A673 (cell line): ENCODE measurements at regions not wholly inside any gene's neighbourhood (a gene's known extent, or its start where the extent isn't known, plus 50 kb on each side); places are given as distances from the start of the nearest gene placed in this dataset.

Source experiments
- BruUV-seq: library from RNA; stranded (reverse); fragments of 400-500 nt; replicated peaks from 2 replicates; lab custom pipeline; 2021; lab: Mats Ljungman, UMichigan
- CTCF ChIA-PET: fragments of 300-600 bp; sonication (Branson Sonifier 250); formaldehyde crosslinking; loops from one replicate; lab custom pipeline; 2022; ENCODE audit warnings: antibody characterized with exemption; lab: Charles Lee
- POLR2A ChIA-PET: fragments of 300-600 bp; sonication (Branson Sonifier 250); formaldehyde crosslinking; loops from one replicate; lab custom pipeline; 2022; ENCODE audit warnings: antibody characterized with exemption; ENCODE audit not compliant: low non-redundant PET; lab: Charles Lee
- DNase-seq: peaks from one replicate; pipeline ENCODE4 v3.0.0-alpha.2; 2015; ENCODE audit warnings: low spot score
- H3K27ac ChIP-seq: fragments of 200-600 bp; sonication (generic); 2 replicates; pipeline ENCODE4 v1.5.1; 2016; ENCODE audit warnings: mixed run types, low read depth, mild to moderate bottlenecking, mixed read lengths, antibody characterized with exemption, low read length; ENCODE audit not compliant: poor library complexity, severe bottlenecking
- H3K27me3 ChIP-seq: fragments of 200-600 bp; sonication (generic); replicated peaks from 2 replicates; pipeline ENCODE4 v1.6.1; 2017; ENCODE audit warnings: mixed run types, low read depth, mild to moderate bottlenecking, mixed read lengths, antibody characterized with exemption, low read length; ENCODE audit not compliant: insufficient read depth, poor library complexity
- H3K36me3 ChIP-seq: fragments of 200-600 bp; sonication (generic); 2 replicates; pipeline ENCODE4 v1.6.1; 2016; ENCODE audit warnings: mixed run types, mild to moderate bottlenecking, mixed read lengths, antibody characterized with exemption, low read length; ENCODE audit not compliant: insufficient read depth, poor library complexity, severe bottlenecking
- H3K4me1 ChIP-seq: fragments of 200-600 bp; sonication (generic); 2 replicates; pipeline ENCODE4 v1.6.1; 2017; ENCODE audit warnings: mixed run types, mild to moderate bottlenecking, mixed read lengths, antibody characterized with exemption, low read length; ENCODE audit not compliant: insufficient read depth, poor library complexity, severe bottlenecking
- H3K4me3 ChIP-seq: fragments of 200-600 bp; sonication (generic); 2 replicates; pipeline ENCODE4 v1.5.1; 2016; ENCODE audit warnings: low read depth, mixed run types, mild to moderate bottlenecking, mixed read lengths, low read length; ENCODE audit not compliant: poor library complexity, severe bottlenecking
- H3K9me3 ChIP-seq: fragments of 200-600 bp; sonication (generic); 2 replicates; pipeline ENCODE4 v1.6.1; 2016; ENCODE audit warnings: mixed run types, low read depth, mild to moderate bottlenecking, mixed read lengths, antibody characterized with exemption, low read length; ENCODE audit not compliant: poor library complexity, severe bottlenecking
- EZH2 ChIP-seq: fragments of 200-600 bp; sonication (generic); IDR thresholded peaks from 2 replicates; pipeline ENCODE4 v1.6.1; 2017; ENCODE audit warnings: borderline replicate concordance, low read depth, mild to moderate bottlenecking, mixed read lengths, antibody characterized with exemption, low read length; ENCODE audit not compliant: poor library complexity, severe bottlenecking
- intact Hi-C: fragments of 100-400 bp; cut with micrococcal nuclease; formaldehyde crosslinking; loops from one replicate; pipeline ENCODE4 v1.10.0; 2022; ENCODE audit not compliant: unreplicated experiment
- TF ChIP-seq, protein P1 (sequence below): fragments of 300-800, 200-600 bp; sonication (generic); conservative IDR thresholded peaks from 2 replicates; pipeline ENCODE4 v1.5.1; 2017; ENCODE audit warnings: low read depth, mild to moderate bottlenecking, antibody characterized with exemption, low read length, moderate library complexity, mixed read lengths

DNA sequence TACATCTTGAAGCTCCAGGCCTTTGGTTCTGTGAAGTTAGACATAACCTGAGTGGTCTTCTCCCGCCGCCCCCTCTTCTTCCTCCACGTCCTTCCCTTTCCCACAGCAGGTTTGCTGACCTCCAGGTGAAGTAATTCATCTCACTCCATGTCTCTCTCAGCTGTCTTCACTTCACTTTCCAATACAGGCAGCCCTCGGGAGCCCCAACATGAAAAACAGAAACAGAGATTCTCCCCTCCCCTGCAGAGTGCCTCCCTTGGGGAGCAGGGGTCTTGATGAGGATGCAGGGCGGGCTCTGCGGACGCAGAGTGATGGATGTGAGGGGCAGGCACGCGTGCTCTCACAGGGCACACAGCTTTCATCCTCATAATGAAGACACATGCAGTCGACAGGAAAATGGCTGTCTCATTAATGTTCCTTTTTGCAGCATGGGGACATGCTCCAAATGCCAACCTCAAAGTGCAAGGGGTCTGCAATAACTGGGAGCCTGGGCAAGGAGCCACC is 95.6 kb downstream of the GPAM start:
- Histone ChIP-seq H3K4me1 (peaks cover 1% of the 10 kb centered on the region), H3K27ac (no peak overlapping the region), H3K36me3 (no peaks in the 10 kb centered on the region), H3K27me3 (no peaks in the 10 kb centered on the region), H3K9me3 (no peaks in the 10 kb centered on the region), H3K4me3 (no peak overlapping the region)
- ChIA-PET CTCF (no interaction called here), POLR2A (no interaction called here)
- TF ChIP-seq, protein P1, sequence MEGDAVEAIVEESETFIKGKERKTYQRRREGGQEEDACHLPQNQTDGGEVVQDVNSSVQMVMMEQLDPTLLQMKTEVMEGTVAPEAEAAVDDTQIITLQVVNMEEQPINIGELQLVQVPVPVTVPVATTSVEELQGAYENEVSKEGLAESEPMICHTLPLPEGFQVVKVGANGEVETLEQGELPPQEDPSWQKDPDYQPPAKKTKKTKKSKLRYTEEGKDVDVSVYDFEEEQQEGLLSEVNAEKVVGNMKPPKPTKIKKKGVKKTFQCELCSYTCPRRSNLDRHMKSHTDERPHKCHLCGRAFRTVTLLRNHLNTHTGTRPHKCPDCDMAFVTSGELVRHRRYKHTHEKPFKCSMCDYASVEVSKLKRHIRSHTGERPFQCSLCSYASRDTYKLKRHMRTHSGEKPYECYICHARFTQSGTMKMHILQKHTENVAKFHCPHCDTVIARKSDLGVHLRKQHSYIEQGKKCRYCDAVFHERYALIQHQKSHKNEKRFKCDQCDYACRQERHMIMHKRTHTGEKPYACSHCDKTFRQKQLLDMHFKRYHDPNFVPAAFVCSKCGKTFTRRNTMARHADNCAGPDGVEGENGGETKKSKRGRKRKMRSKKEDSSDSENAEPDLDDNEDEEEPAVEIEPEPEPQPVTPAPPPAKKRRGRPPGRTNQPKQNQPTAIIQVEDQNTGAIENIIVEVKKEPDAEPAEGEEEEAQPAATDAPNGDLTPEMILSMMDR = no peak
- no peak for TF ChIP-seq EZH2
- no peak for DNase-seq
- BruUV-seq = no TSS peak
- intact Hi-C loops = no loop called here

GRCh38 chr10:112091703-112092102 is 91.9 kb downstream of the GPAM start:
- no TSS peak for BruUV-seq
- no peaks in the 10 kb centered on the region for H3K36me3 ChIP-seq

DNA sequence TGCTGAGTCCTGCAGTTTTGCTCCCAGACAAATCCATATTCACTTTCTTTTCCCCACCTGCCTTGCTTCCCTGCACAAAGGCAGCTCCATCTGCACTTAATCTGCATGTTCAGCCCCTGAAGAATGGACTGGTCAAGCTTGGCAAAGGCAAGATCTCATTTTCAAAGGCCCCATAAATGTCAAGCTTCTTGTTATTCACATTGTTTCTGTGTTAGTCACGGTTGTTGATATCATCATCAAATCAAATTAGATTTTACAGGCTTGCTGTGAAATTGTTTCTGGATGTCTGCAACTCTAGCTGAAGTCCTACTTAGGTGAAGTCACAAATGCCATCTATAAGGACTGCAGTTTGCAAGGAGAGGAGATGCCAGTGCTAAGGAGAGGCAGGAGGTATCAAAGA is 91.0 kb downstream of the GPAM start:
- intact Hi-C loops = no loop called here
- BruUV-seq = no TSS peak
- CTCF ChIA-PET = no interaction called here

More at GRCh38 chr10:112091703-112092102, 91.9 kb downstream of the GPAM start:
- no peaks in the 10 kb centered on the region for H3K4me1 ChIP-seq
- no peak overlapping the region for H3K4me3 ChIP-seq
- no peaks in the 10 kb centered on the region for H3K9me3 ChIP-seq
- no peak overlapping the region for H3K27ac ChIP-seq
- TF ChIP-seq, protein P1 = no peak
- no peak for TF ChIP-seq EZH2
- no peak for DNase-seq
- intact Hi-C loops = no loop called here
- ChIA-PET CTCF (no interaction called here), POLR2A (no interaction called here)
- H3K27me3 ChIP-seq = peaks cover 14% of the 10 kb centered on the region

More for the DNA sequence above, 91.0 kb downstream of the GPAM start:
- no peak for DNase-seq
- TF ChIP-seq EZH2 = no peak
- TF ChIP-seq, protein P1 = no peak
- POLR2A ChIA-PET = no interaction called here
- peaks cover 14% of the 10 kb centered on the region for H3K27me3 ChIP-seq
- H3K36me3 ChIP-seq = no peaks in the 10 kb centered on the region
- no peak overlapping the region for H3K27ac ChIP-seq
- no peaks in the 10 kb centered on the region for H3K9me3 ChIP-seq
- H3K4me1 ChIP-seq = no peaks in the 10 kb centered on the region
- no peak overlapping the region for H3K4me3 ChIP-seq
